GM23338 (cell line): ENCODE measurements at regions not wholly inside any gene's neighbourhood (a gene's known extent, or its start where the extent isn't known, plus 50 kb on each side); places are given as distances from the start of the nearest gene placed in this dataset.

Source experiments
- ATAC-seq: fragments of 200-7000 bp; cut with Tn5 transposase; 3 replicates; pipeline ENCODE4 v1.9.1; 2020
- DNase-seq: peaks from one replicate; pipeline ENCODE4 v3.0.0-alpha.2; 2015; ENCODE audit warnings: low spot score
- H2AFZ ChIP-seq: fragments of 200-600 bp; sonication (generic); 2 replicates; pipeline ENCODE4 v1.8.0; 2016; ENCODE audit warnings: antibody characterized with exemption, mild to moderate bottlenecking, moderate library complexity
- H3F3A ChIP-seq: fragments of 200-600 bp; sonication (generic); replicated peaks from 2 replicates; pipeline ENCODE4 v1.8.0; 2017; ENCODE audit warnings: antibody characterized with exemption, mixed run types, low read depth
- H3K27ac ChIP-seq: fragments of 200-600 bp; sonication (generic); 2 replicates; pipeline ENCODE4 v1.6.1; 2016; ENCODE audit warnings: low read depth
- H3K27me3 ChIP-seq: fragments of 200-600 bp; sonication (generic); 2 replicates; pipeline ENCODE4 v1.8.0; 2016; ENCODE audit warnings: mild to moderate bottlenecking, mixed run types, moderate library complexity; ENCODE audit not compliant: insufficient read depth
- H3K36me3 ChIP-seq: fragments of 200-600 bp; sonication (generic); 2 replicates; pipeline ENCODE4 v1.8.0; 2016; ENCODE audit warnings: mild to moderate bottlenecking; ENCODE audit not compliant: insufficient read depth
- H3K4me1 ChIP-seq: fragments of 200-600 bp; sonication (generic); 2 replicates; pipeline ENCODE4 v1.8.0; 2016; ENCODE audit warnings: mild to moderate bottlenecking, moderate library complexity; ENCODE audit not compliant: insufficient read depth
- H3K4me2 ChIP-seq: fragments of 200-600 bp; sonication (generic); 2 replicates; pipeline ENCODE4 v1.7.1; 2017; ENCODE audit warnings: mixed run types
- H3K4me3 ChIP-seq: fragments of 200-600 bp; sonication (generic); 2 replicates; pipeline ENCODE4 v1.6.1; 2016; ENCODE audit warnings: mixed run types
- H3K79me2 ChIP-seq: fragments of 200-600 bp; sonication (generic); replicated peaks from 2 replicates; pipeline ENCODE4 v1.8.0; 2017; ENCODE audit warnings: mild to moderate bottlenecking; ENCODE audit not compliant: insufficient read depth
- H3K9me2 ChIP-seq: fragments of 200-600 bp; sonication (generic); 2 replicates; pipeline ENCODE4 v1.8.0; 2017; ENCODE audit not compliant: insufficient read depth
- H4K20me1 ChIP-seq: fragments of 200-600 bp; sonication (generic); replicated peaks from 2 replicates; pipeline ENCODE4 v1.8.0; 2017; ENCODE audit warnings: mild to moderate bottlenecking; ENCODE audit not compliant: insufficient read depth
- H3K27ac Mint-ChIP-seq: 2 replicates; pipeline ENCODE4 v1.8.0; 2020; ENCODE audit warnings: inconsistent platforms, mild to moderate bottlenecking, moderate library complexity, mixed read lengths
- H3K27me3 Mint-ChIP-seq: 3 replicates; pipeline ENCODE4 v1.8.0; 2022; ENCODE audit warnings: low read depth, mild to moderate bottlenecking, moderate library complexity, mixed read lengths, inconsistent platforms; ENCODE audit not compliant: insufficient read depth, poor library complexity
- H3K36me3 Mint-ChIP-seq: 3 replicates; pipeline ENCODE4 v1.8.0; 2021; ENCODE audit warnings: low read depth, mild to moderate bottlenecking, inconsistent platforms, moderate library complexity, mixed read lengths
- H3K4me1 Mint-ChIP-seq: 3 replicates; pipeline ENCODE4 v1.8.0; 2020; ENCODE audit warnings: mild to moderate bottlenecking, inconsistent platforms, mixed read lengths
- H3K4me3 Mint-ChIP-seq: 3 replicates; pipeline ENCODE4 v1.8.0; 2021; ENCODE audit warnings: moderate library complexity, mild to moderate bottlenecking, inconsistent platforms, mixed read lengths
- H3K9me3 Mint-ChIP-seq: 3 replicates; pipeline ENCODE4 v1.8.0; 2020; ENCODE audit warnings: moderate library complexity, mild to moderate bottlenecking, inconsistent platforms, mixed read lengths
- CREB1 ChIP-seq: fragments of 250-450 bp; sonication (Bioruptor Pico); IDR thresholded peaks from 2 replicates; pipeline ENCODE4 v1.5.0; 2020; ENCODE audit warnings: low read depth, mild to moderate bottlenecking, moderate library complexity
- EZH2 ChIP-seq: fragments of 200-600 bp; sonication (generic); IDR thresholded peaks from one replicate; pipeline ENCODE4 v1.8.0; 2017; ENCODE audit warnings: antibody characterized with exemption, mild to moderate bottlenecking, low read depth; ENCODE audit not compliant: unreplicated experiment
- EZH2phosphoT487 ChIP-seq: fragments of 200-600 bp; sonication (generic); IDR thresholded peaks from one replicate; pipeline ENCODE4 v1.8.1; 2018; ENCODE audit warnings: antibody characterized with exemption; ENCODE audit not compliant: unreplicated experiment
- JUNB ChIP-seq: IDR thresholded peaks from one replicate; pipeline ENCODE4 v1.6.1; 2016; ENCODE audit warnings: antibody characterized with exemption; ENCODE audit not compliant: unreplicated experiment
- NANOG ChIP-seq: IDR thresholded peaks from 2 replicates; pipeline ENCODE4 v1.6.1; 2016; ENCODE audit warnings: antibody characterized with exemption, borderline replicate concordance
- POLR2AphosphoS5 ChIP-seq: IDR thresholded peaks from 2 replicates; pipeline ENCODE4 v1.6.1; 2016; ENCODE audit warnings: antibody characterized with exemption, low read depth
- REST ChIP-seq: IDR thresholded peaks from one replicate; pipeline ENCODE4 v1.6.1; 2018; ENCODE audit warnings: antibody characterized with exemption; ENCODE audit not compliant: unreplicated experiment
- STAT1 ChIP-seq: IDR thresholded peaks from one replicate; pipeline ENCODE4 v1.6.1; 2016; ENCODE audit warnings: antibody characterized with exemption; ENCODE audit not compliant: unreplicated experiment
- ZNF114 ChIP-seq: fragments of 250-450 bp; sonication (Bioruptor Pico); IDR thresholded peaks from 2 replicates; pipeline ENCODE4 v1.5.0; 2020; ENCODE audit warnings: mild to moderate bottlenecking, moderate library complexity
- ZNF331 ChIP-seq: fragments of 250-450 bp; sonication (Bioruptor Pico); IDR thresholded peaks from 2 replicates; pipeline ENCODE4 v1.5.0; 2020; ENCODE audit warnings: low read depth, mild to moderate bottlenecking, moderate library complexity
- ZNF462 ChIP-seq: fragments of 250-450 bp; sonication (Bioruptor Pico); IDR thresholded peaks from 2 replicates; pipeline ENCODE4 v1.5.0; 2020; ENCODE audit warnings: mild to moderate bottlenecking, moderate library complexity
- TF ChIP-seq, protein P1 (sequence below): IDR thresholded peaks from 2 replicates; pipeline ENCODE4 v1.6.1; 2016; ENCODE audit warnings: antibody characterized with exemption
- TF ChIP-seq, protein P2 (sequence below), 2 experiments: fragments of 200-600 bp in 1 of 2; sonication (generic) in 1 of 2; conservative IDR thresholded peaks; 2 replicates each; pipeline versions ENCODE4 v1.5.1 to v1.6.1; 2016 to 2017; ENCODE audit warnings: antibody characterized with exemption in 2 of 2, low read depth in 2 of 2, mild to moderate bottlenecking in 2 of 2, moderate library complexity in 1 of 2

DNA sequence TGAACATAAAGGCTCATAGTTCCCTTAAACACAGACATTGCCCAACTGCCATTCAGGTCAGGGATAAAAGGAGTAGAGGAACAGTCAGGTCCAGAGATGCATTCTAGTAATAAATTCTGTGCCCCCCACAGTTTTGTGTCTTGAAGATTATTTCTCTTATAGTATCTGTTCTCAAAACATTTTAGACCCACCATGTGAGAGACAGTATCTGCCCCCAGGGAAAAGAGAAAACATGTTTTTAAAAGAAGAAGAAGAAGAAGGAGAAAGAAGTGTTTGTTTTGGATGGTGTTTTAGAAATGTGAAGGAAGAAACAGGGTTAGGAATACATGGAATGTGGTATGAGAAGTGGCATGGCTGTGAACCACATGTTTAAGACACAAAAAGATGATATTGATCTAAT is 629.6 kb upstream of the EPHA7 start:
- H3K27me3 ChIP-seq = no peaks in the 10 kb centered on the region
- peak overlapping the region; percentile 28 for H3K4me2 ChIP-seq
- Mint-ChIP-seq H3K4me3 (no peak overlapping the region), H3K4me1 (peaks cover 70% of the 10 kb centered on the region), H3K27ac (no peak overlapping the region; the same call in 1 of the 2 replicates), H3K9me3 (no peaks in the 10 kb centered on the region), H3K27me3 (peaks cover 4% of the 10 kb centered on the region), H3K36me3 (no peaks in the 10 kb centered on the region)
- no peaks in the 10 kb centered on the region for H4K20me1 ChIP-seq
- H2AFZ ChIP-seq = no peak overlapping the region
- H3K27ac ChIP-seq = no peak overlapping the region
- H3K4me3 ChIP-seq = no peak overlapping the region
- no peak for TF ChIP-seq NANOG
- no peak for TF ChIP-seq ZNF331 (CRISPR knock-in tag)
- no peak for TF ChIP-seq CREB1
- TF ChIP-seq, protein P1, sequence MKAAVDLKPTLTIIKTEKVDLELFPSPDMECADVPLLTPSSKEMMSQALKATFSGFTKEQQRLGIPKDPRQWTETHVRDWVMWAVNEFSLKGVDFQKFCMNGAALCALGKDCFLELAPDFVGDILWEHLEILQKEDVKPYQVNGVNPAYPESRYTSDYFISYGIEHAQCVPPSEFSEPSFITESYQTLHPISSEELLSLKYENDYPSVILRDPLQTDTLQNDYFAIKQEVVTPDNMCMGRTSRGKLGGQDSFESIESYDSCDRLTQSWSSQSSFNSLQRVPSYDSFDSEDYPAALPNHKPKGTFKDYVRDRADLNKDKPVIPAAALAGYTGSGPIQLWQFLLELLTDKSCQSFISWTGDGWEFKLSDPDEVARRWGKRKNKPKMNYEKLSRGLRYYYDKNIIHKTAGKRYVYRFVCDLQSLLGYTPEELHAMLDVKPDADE = no peak
- no peak for TF ChIP-seq ZNF114 (CRISPR knock-in tag)
- no peak for TF ChIP-seq ZNF462
- TF ChIP-seq POLR2AphosphoS5 = no peak
- no peak for TF ChIP-seq EZH2phosphoT487
- TF ChIP-seq REST = no peak
- TF ChIP-seq, protein P2, sequence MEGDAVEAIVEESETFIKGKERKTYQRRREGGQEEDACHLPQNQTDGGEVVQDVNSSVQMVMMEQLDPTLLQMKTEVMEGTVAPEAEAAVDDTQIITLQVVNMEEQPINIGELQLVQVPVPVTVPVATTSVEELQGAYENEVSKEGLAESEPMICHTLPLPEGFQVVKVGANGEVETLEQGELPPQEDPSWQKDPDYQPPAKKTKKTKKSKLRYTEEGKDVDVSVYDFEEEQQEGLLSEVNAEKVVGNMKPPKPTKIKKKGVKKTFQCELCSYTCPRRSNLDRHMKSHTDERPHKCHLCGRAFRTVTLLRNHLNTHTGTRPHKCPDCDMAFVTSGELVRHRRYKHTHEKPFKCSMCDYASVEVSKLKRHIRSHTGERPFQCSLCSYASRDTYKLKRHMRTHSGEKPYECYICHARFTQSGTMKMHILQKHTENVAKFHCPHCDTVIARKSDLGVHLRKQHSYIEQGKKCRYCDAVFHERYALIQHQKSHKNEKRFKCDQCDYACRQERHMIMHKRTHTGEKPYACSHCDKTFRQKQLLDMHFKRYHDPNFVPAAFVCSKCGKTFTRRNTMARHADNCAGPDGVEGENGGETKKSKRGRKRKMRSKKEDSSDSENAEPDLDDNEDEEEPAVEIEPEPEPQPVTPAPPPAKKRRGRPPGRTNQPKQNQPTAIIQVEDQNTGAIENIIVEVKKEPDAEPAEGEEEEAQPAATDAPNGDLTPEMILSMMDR (conservative IDR thresholded peaks at IDR 0.05; ENCODE audit: low read depth in 2 of 2) = no peak
- no peak for TF ChIP-seq STAT1
- no peak for TF ChIP-seq EZH2
- TF ChIP-seq JUNB = no peak
- peaks cover 68% of the 10 kb centered on the region for H3K4me1 ChIP-seq
- H3K36me3 ChIP-seq = no peaks in the 10 kb centered on the region
- no peaks in the 10 kb centered on the region for H3K79me2 ChIP-seq
- DNase-seq (no peak), ATAC-seq (no peak)
- no peaks in the 10 kb centered on the region for H3F3A ChIP-seq
- no peaks in the 10 kb centered on the region for H3K9me2 ChIP-seq
